ENCODE measurements at regions not wholly inside any gene's neighbourhood (a gene's known extent, or its start where the extent isn't known, plus 50 kb on each side); places are given as distances from the start of the nearest gene placed in this dataset.

DNA sequence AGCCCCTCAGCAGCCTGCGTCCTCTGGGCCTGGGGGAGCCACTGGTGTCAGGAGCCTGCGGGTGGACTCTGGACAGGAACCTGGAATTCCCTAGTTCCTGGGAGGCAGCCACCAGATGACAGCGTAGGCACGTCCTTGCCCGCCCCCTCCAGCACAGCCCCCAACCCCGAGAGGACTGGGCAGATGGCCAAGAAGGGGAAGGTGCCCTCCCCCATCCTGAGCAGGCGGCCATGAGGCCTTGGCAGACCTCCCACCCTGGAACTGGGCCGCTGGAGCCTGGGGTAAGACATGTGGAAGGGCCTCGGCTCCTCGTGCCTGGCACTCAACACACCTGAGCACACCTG lies 60.4 kb upstream of the FBRSL1 start:
- H3K4me1 ChIP-seq (ENCODE audit: insufficient read depth), result peaks cover 2% of the 10 kb centered on the region
- no peak overlapping the region for H3K27ac ChIP-seq (ENCODE audit: low read depth)
- H3K4me3 ChIP-seq (ENCODE audit: low read depth, low read length), result no peak overlapping the region
- H3K36me3 ChIP-seq (ENCODE audit: insufficient read depth), result no peaks in the 10 kb centered on the region
- WGBS, result 10% methylated on average over 10 of the region's 10 CpGs
- DNase-seq (ENCODE audit: extremely low spot score), result no peak

DNA sequence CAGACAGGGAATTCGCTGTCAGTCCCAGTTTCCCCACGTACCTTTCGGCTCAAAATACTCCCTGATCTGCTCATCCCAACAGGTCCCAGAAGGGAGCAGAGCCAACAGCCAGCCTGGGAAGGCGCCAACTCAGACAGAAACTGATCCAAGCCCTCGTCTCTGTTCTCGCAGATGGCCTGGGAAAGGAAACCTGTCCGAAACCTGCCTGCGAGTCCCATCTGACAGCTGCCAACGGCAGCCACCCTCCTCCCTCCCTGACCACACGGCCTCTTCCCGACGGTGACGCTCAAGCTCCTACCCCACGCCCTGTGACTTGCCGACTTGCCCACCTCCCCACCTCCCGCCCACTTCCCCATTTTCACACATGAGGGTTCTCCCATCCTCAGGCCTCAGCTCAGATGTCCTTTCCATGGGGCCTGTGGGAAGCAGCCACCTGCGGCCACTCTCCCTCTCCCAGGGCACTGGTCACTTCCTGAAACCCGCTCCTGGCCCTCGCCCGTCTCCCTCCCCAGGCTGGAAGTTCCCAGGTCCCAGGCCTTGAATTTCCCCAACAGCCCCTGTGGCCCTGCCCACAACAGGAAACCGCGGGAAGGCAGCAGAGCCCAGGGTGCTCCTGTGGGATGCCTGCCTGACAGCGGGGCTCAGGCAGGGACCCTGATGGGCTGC lies 60.9 kb upstream of the FBRSL1 start:
- H3K4me1 ChIP-seq (ENCODE audit: insufficient read depth), result peaks cover 2% of the 10 kb centered on the region
- no peak overlapping the region for H3K4me3 ChIP-seq (ENCODE audit: low read depth, low read length)
- WGBS, result 22% methylated on average over 23 of the region's 23 CpGs
- no peak for DNase-seq (ENCODE audit: extremely low spot score)
- H3K36me3 ChIP-seq (ENCODE audit: insufficient read depth), result no peaks in the 10 kb centered on the region
- no peak overlapping the region for H3K27ac ChIP-seq (ENCODE audit: low read depth)

DNA sequence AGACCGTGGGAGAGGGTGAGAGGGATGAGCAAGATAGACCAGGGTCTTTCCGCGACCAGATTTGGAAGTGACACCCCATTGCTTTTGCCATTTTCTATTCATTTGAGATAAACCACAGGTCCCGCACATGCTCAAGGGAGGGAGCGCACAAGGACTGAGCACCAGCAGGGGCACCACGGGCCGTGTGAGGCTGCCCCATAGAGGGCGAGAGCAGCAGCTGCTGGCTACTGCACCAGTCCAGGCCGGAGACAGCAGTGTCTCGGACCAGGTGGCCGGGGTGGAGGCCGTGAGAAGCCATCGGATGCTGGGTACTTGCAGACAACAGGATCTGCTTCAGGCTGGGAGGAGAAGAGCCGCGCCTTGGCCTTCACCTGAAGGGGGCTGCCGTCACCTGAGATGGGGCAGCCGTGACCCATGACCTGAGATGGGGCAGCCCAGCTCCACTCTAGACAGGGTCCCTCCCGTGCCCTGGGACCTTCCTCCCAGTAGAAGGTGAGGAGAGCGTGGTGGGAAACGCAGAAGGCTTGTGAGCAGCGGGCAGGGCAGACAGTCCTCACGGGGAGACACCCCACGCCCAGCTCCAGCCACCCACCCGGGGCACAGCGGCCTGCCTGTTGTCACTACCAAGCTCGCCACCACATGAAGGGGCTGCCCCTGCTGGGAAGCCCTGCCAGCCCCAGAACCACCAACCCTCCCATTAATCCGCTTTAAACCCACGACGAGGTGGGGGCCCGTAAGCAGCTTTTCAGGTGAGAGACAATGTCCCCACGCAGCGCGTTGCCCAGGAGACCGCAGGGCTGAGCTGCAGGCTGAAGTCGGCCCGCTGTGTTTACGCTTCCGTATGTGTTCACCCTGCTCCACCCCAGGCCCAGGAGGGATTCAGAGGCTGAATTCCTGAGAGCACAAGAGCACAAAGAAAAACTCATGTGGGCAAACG lies 61.7 kb upstream of the FBRSL1 start:
- Histone ChIP-seq H3K4me1 (ENCODE audit: insufficient read depth) (no peaks in the 10 kb centered on the region), H3K27ac (ENCODE audit: low read depth) (no peak overlapping the region), H3K4me3 (ENCODE audit: low read depth, low read length) (no peak overlapping the region), H3K36me3 (ENCODE audit: insufficient read depth) (no peaks in the 10 kb centered on the region)
- DNase-seq (ENCODE audit: extremely low spot score), result no peak
- WGBS, result 71% methylated on average over 39 of the region's 39 CpGs

DNA sequence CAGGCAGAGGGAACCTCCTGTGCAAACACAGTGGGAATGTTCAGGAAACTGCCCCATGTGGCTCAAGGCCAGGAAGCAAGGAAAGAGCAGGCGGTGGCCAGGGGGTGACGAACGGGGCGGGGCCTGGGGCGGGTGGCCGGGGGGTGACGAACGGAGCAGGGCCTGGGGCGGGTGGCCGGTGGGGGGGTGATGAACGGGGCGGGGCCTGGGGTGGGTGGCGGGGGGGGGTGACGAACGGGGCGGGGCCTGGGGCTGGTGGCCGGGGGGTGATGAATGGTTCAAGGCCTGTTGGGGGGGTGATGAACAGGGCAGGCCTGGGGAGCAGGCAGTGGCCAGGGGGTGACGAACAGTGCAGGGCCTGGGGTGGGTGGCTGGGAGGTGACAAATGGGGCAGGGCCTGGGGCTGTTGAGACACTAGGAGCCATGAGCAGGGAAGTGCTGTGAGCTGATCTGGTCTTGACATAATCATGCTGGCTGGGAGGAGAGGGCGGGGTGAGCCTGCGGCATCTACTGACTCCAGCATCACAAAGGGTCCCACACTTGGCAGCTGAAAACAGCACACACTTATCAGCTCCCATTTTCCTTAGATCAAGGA lies 62.7 kb upstream of the FBRSL1 start:
- 53% methylated on average over 20 of the region's 20 CpGs for WGBS
- Histone ChIP-seq H3K27ac (ENCODE audit: low read depth) (no peak overlapping the region), H3K4me3 (ENCODE audit: low read depth, low read length) (no peak overlapping the region), H3K36me3 (ENCODE audit: insufficient read depth) (no peaks in the 10 kb centered on the region), H3K4me1 (ENCODE audit: insufficient read depth) (no peaks in the 10 kb centered on the region)
- no peak for DNase-seq (ENCODE audit: extremely low spot score)

DNA sequence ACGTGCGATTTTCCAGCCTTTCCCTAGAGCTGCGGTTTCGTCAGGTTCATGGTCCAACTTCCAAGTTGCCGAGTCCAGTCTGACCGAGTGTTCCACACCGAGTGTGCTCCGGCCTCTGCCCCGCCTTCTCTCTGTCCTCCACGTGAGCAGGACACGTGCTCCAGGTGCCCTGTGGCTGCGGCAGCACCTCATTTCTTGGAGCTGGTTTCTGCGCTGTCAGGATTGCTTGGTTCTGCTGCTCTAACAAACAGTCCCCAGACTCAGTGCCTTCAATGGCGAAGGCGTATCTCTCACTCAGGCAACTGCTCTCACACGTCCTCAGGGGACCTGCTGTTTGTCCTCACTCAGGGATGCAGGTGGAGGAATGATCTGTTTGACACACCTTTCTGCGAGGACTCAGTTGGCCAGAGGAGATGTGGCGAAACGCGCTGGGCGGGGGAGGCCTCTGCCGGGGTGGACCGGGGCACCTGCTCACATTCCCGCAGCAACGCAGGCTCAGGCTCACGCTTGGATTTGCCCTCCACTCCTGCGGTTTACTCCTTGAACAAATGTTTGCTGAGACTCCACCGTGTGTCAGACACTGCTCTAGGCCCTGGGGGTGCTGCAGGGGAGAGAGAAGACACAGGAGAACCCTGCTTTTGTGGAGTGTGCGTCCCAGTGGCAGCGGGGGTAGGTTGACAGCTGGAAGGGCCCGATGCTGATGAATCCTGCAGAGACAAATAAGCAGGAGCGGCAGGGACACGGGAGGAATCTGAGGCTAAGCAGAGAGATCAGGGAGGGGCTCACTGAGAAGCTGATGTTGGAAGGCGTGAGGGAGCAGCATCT lies 63.4 kb upstream of the FBRSL1 start:
- H3K4me3 ChIP-seq (ENCODE audit: low read depth, low read length), result no peak overlapping the region
- no peak for DNase-seq (ENCODE audit: extremely low spot score)
- H3K27ac ChIP-seq (ENCODE audit: low read depth), result no peak overlapping the region
- WGBS, result 84% methylated on average over 34 of the region's 34 CpGs
- no peaks in the 10 kb centered on the region for H3K4me1 ChIP-seq (ENCODE audit: insufficient read depth)
- no peaks in the 10 kb centered on the region for H3K36me3 ChIP-seq (ENCODE audit: insufficient read depth)

DNA sequence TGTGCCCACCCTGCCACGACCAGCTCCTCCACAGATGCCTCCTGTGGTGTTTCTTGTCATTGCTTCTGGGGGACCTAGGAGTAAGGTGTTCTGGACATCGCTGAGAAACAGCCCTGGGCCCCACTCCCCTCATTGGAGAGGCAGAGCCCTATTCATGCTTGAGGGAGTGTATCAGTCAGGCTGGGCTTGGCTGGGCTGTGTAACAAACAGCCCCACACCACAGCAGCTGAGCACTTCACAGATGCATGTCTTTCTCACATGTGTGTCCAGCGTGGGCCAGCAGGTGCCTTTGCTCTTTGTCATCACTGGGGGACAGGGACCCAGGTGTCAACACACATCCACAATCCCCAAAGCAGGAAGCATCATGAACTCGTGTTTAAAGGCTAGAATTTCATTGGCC lies 65.1 kb upstream of the FBRSL1 start:
- no peak overlapping the region for H3K27ac ChIP-seq (ENCODE audit: low read depth)
- no peak for DNase-seq (ENCODE audit: extremely low spot score)
- H3K36me3 ChIP-seq (ENCODE audit: insufficient read depth), result no peaks in the 10 kb centered on the region
- H3K4me1 ChIP-seq (ENCODE audit: insufficient read depth), result no peaks in the 10 kb centered on the region
- 87% methylated on average over 4 of the region's 4 CpGs for WGBS
- H3K4me3 ChIP-seq (ENCODE audit: low read depth, low read length), result no peak overlapping the region

DNA sequence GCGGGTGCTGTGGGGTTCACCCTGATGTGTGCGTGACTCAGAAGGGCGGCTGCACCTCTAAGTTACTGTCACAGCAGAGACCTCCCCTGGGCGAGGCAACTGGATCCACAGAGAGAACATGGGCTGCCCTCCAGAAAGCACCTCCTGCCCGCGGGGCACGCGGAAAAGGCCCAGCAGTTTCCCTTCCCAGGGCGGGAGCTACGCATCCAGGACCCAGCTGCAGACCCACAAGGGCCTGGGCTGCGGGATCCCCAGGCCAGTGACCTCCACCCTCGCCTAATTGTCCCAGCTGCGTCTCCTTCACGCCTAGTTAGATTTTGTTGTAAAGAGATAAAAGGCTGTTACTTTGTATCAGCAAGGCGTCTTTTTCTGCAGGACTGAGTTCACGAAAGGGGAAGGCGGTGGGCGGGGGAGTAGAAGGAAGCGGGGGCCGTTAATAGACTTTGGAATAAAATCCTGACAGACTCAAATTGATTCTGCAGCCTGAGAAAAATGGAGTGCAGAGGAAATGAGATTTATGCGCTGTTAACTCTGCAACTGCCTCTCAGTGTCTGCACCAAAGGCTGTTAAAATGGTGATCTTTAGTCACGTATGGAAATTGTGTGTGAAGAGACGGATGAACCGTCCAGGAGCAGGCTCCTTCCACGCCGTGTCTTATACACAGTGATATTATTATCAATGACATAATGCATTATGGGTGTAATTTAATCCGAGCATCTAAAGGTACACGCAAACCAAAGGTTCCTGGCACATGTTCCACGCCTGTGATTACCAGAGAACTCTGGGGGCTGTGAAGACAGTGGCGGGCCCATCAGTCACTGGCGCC lies 65.9 kb upstream of the FBRSL1 start:
- no peaks in the 10 kb centered on the region for H3K36me3 ChIP-seq (ENCODE audit: insufficient read depth)
- no peak overlapping the region for H3K4me3 ChIP-seq (ENCODE audit: low read depth, low read length)
- 53% methylated on average over 31 of the region's 31 CpGs for WGBS
- DNase-seq (ENCODE audit: extremely low spot score), result no peak
- H3K4me1 ChIP-seq (ENCODE audit: insufficient read depth), result no peaks in the 10 kb centered on the region
- H3K27ac ChIP-seq (ENCODE audit: low read depth), result no peak overlapping the region

DNA sequence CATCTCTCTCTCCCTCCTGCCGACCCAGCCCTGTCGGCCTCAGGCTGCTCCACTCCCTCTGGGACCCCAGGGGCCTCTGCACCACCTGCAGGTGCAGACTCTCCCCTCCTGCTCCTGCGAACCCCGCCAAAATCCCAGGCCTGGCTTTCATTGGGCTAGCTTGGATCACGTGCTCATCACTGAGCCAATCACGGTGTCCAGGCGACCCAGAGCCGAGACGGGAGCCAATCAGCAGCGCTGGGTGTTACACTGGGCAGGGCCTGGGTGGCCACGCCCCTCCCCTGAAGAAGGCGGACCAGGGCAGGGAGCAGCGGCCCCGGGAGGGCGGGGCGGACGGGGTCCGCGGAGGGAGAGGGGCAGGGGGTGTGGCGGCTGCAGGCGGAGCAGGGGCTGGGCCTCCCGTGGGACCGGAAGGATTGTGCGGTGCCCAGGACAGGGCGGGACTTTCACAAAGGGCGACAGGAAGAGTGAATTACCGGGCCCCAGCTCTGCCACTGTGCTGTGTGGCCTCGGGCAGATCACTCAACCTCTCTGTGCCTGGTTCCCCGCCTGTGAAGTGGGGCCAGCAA lies 66.6 kb upstream of the FBRSL1 start:
- Histone ChIP-seq H3K4me1 (ENCODE audit: insufficient read depth) (no peaks in the 10 kb centered on the region), H3K27ac (ENCODE audit: low read depth) (no peak overlapping the region), H3K36me3 (ENCODE audit: insufficient read depth) (no peaks in the 10 kb centered on the region), H3K4me3 (ENCODE audit: low read depth, low read length) (no peak overlapping the region)
- DNase-seq (ENCODE audit: extremely low spot score), result no peak
- 82% methylated on average over 29 of the region's 29 CpGs for whole genome bisulfite sequencing

DNA sequence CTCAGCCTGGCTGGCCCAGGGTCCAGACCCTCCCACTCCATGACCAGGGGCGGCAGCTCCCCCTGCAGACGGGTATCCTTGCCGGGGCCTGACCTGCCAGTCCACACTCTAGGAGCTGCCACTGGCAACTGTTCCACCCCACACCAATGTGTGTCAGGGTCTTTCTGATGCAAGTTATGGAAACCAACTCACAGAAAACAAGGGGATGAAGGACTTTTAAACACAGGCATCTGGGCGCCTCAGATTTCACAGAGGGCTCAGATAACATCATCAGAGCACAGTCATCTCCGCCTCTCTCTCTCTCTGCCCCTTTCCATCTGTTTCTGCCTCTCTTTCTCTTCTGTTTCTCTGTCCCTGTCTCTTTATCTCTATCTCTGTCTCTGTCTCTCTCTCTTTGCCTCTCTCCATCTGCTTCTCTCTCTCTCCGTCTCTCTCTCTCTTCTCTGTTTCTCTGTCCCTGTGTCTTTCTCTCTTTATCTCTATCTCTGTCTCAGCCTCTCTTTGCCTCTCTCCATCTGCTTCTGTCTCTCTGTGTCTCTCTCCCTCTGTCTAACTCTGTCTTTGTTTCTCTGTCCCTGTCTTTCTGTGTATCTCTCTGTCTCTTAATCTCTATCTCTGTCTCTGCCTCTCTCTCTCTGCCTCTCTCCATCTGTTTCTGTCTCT lies 67.4 kb upstream of the FBRSL1 start:
- no peaks in the 10 kb centered on the region for H3K36me3 ChIP-seq (ENCODE audit: insufficient read depth)
- no peak for DNase-seq (ENCODE audit: extremely low spot score)
- 30% methylated on average over 6 of the region's 6 CpGs for WGBS

DNA sequence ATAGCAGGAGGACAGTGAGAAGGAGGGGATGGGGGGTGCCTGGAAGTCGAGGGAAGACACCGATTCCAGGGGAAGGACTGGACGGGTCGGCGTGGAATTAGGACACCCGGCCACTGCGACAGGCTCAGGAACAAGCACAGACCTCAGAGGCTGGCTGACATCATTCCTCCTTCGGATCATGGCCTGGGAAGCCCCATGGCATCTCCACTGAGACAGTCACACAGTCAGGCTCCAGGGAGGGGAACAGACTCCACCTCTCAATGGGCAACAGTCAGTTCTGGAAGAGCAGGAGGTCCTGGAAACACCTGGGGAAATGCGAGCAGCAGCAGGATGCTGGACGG lies 67.9 kb upstream of the FBRSL1 start:
- DNase-seq (ENCODE audit: extremely low spot score), result no peak
- 54% methylated on average over 10 of the region's 10 CpGs for WGBS
- H3K27ac ChIP-seq (ENCODE audit: low read depth), result no peak overlapping the region
- H3K4me3 ChIP-seq (ENCODE audit: low read depth, low read length), result no peak overlapping the region
- H3K4me1 ChIP-seq (ENCODE audit: insufficient read depth), result no peaks in the 10 kb centered on the region
- no peaks in the 10 kb centered on the region for H3K36me3 ChIP-seq (ENCODE audit: insufficient read depth)

More for the DNA sequence above, 67.4 kb upstream of the FBRSL1 start:
- Histone ChIP-seq H3K4me3 (ENCODE audit: low read depth, low read length) (no peak overlapping the region), H3K27ac (ENCODE audit: low read depth) (no peak overlapping the region), H3K4me1 (ENCODE audit: insufficient read depth) (no peaks in the 10 kb centered on the region)

DNA sequence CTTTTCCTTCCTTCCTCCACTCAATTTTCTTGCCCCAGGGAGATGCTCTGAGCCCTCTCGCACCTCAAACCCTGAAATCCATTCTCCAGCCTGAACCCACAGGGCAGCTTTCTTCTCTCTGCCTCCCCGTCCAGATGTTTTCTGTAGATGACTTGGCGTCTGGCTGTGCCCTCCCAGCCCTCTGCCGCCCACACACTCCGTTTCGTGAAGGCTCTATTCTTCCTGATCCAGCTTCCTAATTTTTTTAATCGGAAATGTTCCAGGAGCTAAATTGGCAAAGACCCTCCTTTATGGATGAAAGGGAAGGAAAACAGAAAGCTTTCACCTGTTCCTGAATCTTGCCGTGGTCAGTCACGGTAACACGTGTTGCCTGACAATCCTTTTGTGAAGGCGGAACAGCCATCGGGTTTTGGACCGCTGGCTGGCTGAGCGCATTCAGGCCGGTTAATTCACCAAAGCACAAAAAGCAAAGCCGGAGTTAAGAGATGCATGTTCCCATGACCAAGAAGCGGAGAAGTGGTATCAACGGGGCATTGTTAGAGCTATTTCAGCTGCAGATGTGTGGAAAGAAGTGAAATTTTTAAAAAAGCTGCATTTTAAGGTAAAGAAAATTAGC lies 70.2 kb upstream of the FBRSL1 start:
- Histone ChIP-seq H3K4me3 (ENCODE audit: low read depth, low read length) (no peak overlapping the region), H3K27ac (ENCODE audit: low read depth) (no peak overlapping the region), H3K36me3 (ENCODE audit: insufficient read depth) (no peaks in the 10 kb centered on the region), H3K4me1 (ENCODE audit: insufficient read depth) (no peaks in the 10 kb centered on the region)
- WGBS, result 52% methylated on average over 18 of the region's 18 CpGs
- DNase-seq (ENCODE audit: extremely low spot score), result no peak

DNA sequence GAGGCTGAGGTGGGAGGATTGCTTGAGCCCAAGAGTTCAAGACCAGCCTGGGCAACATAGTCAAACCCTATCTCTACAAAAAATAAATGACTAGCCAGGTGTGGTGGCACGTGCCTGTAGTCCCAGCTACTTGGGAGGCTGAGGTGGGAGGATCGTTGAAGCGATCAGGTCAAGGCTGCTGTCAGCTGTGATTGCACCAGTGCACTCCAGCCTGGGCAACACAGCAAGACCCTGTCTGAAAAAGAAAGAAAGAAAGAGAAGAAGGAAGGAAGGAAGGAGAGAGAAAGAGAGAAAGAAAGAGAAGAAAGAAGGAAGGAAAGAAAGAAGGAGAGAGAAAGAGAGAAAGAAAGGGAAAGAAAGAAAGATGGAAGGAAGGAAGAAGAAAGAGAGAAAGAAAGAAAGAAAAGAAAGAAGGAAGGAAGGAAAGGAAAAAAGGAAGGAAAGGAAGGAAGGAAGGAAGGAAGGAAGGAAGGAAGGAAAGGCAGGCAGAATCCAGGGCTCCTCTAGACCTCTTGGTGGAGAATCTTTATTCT lies 71.5 kb upstream of the FBRSL1 start:
- WGBS, result 92% methylated on average over 3 of the region's 3 CpGs
- no peak for DNase-seq (ENCODE audit: extremely low spot score)
- no peak overlapping the region for H3K4me3 ChIP-seq (ENCODE audit: low read depth, low read length)
- no peaks in the 10 kb centered on the region for H3K36me3 ChIP-seq (ENCODE audit: insufficient read depth)
- no peaks in the 10 kb centered on the region for H3K4me1 ChIP-seq (ENCODE audit: insufficient read depth)
- H3K27ac ChIP-seq (ENCODE audit: low read depth), result no peak overlapping the region
